ENCODE measurements at regions not wholly inside any gene's neighbourhood (a gene's known extent, or its start where the extent isn't known, plus 50 kb on each side); places are given as distances from the start of the nearest gene placed in this dataset.

DNA sequence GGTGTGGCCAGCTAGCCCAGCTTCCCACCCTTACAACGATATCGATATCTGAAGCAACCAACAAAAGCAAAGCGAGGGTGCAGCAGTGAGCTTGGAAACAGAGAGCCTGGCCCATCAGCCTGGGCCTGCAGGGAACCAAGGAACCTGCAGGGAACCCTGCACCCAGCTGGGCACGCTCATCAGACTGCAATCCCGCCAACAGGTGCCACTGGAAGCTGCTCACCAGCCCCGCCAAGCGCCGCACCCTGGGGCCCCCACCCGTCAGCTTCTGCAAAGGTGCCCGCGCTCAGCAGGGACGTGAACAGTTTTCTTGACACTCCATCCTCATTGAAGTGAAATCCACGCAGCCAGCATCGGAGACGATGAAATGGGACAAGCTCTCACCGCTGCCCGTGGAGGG is 250.7 kb downstream of the RBFOX3 start:
- TF ChIP-seq, protein P1, sequence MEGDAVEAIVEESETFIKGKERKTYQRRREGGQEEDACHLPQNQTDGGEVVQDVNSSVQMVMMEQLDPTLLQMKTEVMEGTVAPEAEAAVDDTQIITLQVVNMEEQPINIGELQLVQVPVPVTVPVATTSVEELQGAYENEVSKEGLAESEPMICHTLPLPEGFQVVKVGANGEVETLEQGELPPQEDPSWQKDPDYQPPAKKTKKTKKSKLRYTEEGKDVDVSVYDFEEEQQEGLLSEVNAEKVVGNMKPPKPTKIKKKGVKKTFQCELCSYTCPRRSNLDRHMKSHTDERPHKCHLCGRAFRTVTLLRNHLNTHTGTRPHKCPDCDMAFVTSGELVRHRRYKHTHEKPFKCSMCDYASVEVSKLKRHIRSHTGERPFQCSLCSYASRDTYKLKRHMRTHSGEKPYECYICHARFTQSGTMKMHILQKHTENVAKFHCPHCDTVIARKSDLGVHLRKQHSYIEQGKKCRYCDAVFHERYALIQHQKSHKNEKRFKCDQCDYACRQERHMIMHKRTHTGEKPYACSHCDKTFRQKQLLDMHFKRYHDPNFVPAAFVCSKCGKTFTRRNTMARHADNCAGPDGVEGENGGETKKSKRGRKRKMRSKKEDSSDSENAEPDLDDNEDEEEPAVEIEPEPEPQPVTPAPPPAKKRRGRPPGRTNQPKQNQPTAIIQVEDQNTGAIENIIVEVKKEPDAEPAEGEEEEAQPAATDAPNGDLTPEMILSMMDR (IDR thresholded peaks at IDR 0.05; ENCODE audit: borderline replicate concordance, extremely low read depth, low read length, poor library complexity, severe bottlenecking), result no peak
- no peak for TF ChIP-seq EZH2 (IDR thresholded peaks at IDR 0.05; ENCODE audit: borderline replicate concordance, low read depth, low read length, severe bottlenecking)

Data from DND-41 (cell line).